Astrocyte (in vitro differentiated cells and primary cell): ENCODE measurements at regions not wholly inside any gene's neighbourhood (a gene's known extent, or its start where the extent isn't known, plus 50 kb on each side); places are given as distances from the start of the nearest gene placed in this dataset.

Source experiments
- EZH2 ChIP-seq: IDR thresholded peaks from 2 replicates; pipeline ENCODE4 v1.6.1; 2012; ENCODE audit warnings: mild to moderate bottlenecking, low read length, inconsistent platforms; ENCODE audit not compliant: insufficient read depth
- TF ChIP-seq, protein P1 (sequence below): IDR thresholded peaks from 2 replicates; pipeline ENCODE4 v1.5.1; 2011; ENCODE audit warnings: low read depth, mild to moderate bottlenecking, inconsistent platforms, low read length, moderate library complexity; ENCODE audit not compliant: insufficient read depth

DNA sequence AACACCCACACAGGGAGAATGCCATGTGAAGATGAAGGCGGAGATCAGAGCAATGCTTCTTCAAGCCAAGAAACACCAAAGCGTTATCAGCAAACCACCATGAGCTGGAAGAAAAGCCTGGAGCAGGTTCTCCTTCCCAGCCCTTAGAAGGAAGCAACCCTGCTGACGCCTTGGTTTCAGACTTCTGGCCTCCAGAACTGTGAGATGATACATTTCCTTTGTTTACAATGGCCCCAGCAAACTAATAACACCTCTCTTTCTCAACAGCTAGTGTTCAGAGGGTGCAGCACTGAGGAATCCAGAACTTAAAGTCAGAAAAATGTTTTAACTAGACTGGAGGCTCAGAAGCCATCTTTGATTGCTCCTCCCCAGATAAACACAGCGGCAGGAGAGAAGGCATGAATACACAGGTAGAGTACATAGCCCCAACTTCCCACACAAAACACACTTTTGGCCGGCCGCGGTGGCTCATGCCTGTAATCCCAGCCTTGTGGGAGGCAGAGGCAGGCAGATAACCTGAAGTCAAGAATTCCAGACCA is 132.4 kb upstream of the LPP start:
- TF ChIP-seq, protein P1, sequence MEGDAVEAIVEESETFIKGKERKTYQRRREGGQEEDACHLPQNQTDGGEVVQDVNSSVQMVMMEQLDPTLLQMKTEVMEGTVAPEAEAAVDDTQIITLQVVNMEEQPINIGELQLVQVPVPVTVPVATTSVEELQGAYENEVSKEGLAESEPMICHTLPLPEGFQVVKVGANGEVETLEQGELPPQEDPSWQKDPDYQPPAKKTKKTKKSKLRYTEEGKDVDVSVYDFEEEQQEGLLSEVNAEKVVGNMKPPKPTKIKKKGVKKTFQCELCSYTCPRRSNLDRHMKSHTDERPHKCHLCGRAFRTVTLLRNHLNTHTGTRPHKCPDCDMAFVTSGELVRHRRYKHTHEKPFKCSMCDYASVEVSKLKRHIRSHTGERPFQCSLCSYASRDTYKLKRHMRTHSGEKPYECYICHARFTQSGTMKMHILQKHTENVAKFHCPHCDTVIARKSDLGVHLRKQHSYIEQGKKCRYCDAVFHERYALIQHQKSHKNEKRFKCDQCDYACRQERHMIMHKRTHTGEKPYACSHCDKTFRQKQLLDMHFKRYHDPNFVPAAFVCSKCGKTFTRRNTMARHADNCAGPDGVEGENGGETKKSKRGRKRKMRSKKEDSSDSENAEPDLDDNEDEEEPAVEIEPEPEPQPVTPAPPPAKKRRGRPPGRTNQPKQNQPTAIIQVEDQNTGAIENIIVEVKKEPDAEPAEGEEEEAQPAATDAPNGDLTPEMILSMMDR, result no peak
- TF ChIP-seq EZH2, result no peak
